K562 (cell line): ENCODE measurements at regions not wholly inside any gene's neighbourhood (a gene's known extent, or its start where the extent isn't known, plus 50 kb on each side); places are given as distances from the start of the nearest gene placed in this dataset.

ENCODE experiments used
- ARID1B ChIP-seq: fragments of 450-650 bp; IDR thresholded peaks from 2 replicates; pipeline ENCODE4 v1.6.1; 2016; ENCODE audit warnings: antibody characterized with exemption, mild to moderate bottlenecking, inconsistent platforms
- BRCA1 ChIP-seq, 2 experiments: fragments of 450-650 bp in 1 of 2; sonication (generic) in 1 of 2; formaldehyde crosslinking in 1 of 2; IDR thresholded peaks; 2 replicates each; pipeline versions ENCODE4 v1.5.0 to v1.6.1; 2017 to 2020; ENCODE audit warnings: mild to moderate bottlenecking in 1 of 2, missing genetic modification reagents in 1 of 2
- DNMT1 ChIP-seq: fragments of 450-650 bp; IDR thresholded peaks from 2 replicates; pipeline ENCODE4 v1.6.1; 2016; ENCODE audit warnings: antibody characterized with exemption, mild to moderate bottlenecking
- POLR2AphosphoS5 ChIP-seq: IDR thresholded peaks from 2 replicates; pipeline ENCODE4 v1.6.1; 2011; ENCODE audit warnings: mild to moderate bottlenecking, low read depth, low read length, moderate library complexity; ENCODE audit not compliant: control insufficient read depth, insufficient read depth
- RHOXF2B ChIP-seq: fragments of 250-450 bp; sonication (Bioruptor Pico); conservative IDR thresholded peaks from 2 replicates; pipeline ENCODE4 v1.5.1; 2021

DNA sequence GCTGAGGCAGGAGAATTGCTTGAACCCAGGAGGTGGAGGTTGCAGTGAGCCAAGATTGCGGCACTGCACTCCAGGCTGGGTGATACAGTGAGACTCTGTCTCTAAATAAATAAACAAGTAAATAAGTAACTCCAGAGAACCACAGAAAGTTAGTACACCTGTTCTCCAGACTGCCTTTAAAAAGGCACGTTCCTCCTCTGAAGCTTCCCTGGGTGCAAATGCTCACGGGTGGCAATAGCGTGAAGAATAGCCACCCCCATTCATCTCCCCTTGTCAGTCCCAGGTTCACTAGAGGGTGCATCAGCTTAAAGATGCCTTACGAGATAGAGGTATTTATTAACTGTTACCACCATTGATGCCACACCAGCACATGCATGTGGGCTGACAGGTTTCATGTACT, 64.3 kb upstream of the RTN4 start:
- TF ChIP-seq ARID1B (no peak), RHOXF2B (CRISPR knock-in tag) (no peak), POLR2AphosphoS5 (no peak), BRCA1 (IDR thresholded peaks at IDR 0.05) (no peak), BRCA1 (CRISPR knock-in tag; IDR thresholded peaks at IDR 0.05) (no peak), DNMT1 (no peak)
